Right lobe of liver (tissue), 4 donors: ENCODE measurements at regions not wholly inside any gene's neighbourhood (a gene's known extent, or its start where the extent isn't known, plus 50 kb on each side); places are given as distances from the start of the nearest gene placed in this dataset.

Source experiments
- CTCF ChIP-seq, 4 donors: fragments of 200-600 bp in 3 of 4; fragments of 450-650 bp in 1 of 4; IDR thresholded peaks; one replicate each; pipeline versions ENCODE4 v1.5.1 to v1.8.0; 2016 to 2022; ENCODE audit warnings: antibody characterized with exemption in 4 of 4, mild to moderate bottlenecking in 2 of 4
- POLR2A ChIP-seq: fragments of 450-650 bp; IDR thresholded peaks from one replicate; pipeline ENCODE4 v1.6.1; 2017; ENCODE audit warnings: antibody characterized with exemption, mild to moderate bottlenecking
- donor health status: DM: no; HTN: no; CAD: no.
- donor health status: DM: no; HTN: no; CAD: no.
- donor health status: DM: no; HTN: yes; CAD: no.

DNA sequence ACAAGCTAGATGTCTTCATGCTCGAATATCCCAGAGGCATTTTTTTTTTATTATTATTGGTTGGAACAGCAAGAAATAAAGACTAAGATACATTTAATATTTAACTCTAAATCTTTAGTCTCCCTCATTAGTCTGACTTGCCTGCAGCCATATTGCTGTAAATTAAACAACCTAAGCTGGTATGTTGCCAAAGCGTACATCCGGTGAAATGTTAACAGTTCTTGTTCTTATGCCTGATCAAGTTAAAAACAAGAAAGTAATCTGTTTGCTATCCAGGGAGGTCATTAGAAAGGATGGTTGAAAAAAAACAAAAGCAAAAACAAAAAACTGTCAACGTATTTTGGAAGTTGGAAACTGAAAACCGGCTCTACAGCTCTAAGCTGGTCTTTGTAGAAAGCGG lies 125.9 kb upstream of the NABP1 start:
- TF ChIP-seq CTCF (IDR thresholded peaks at IDR 0.05) (no peak), POLR2A (no peak)
